HG03432 (cell line): ENCODE measurements at regions not wholly inside any gene's neighbourhood (a gene's known extent, or its start where the extent isn't known, plus 50 kb on each side); places are given as distances from the start of the nearest gene placed in this dataset.

Experiments
- ATAC-seq: cut with Tn5 transposase; IDR thresholded peaks from one replicate; pipeline ENCODE4 v1.9.1; 2021; ENCODE audit warnings: mild to moderate bottlenecking, moderate library complexity; ENCODE audit not compliant: unreplicated experiment

DNA sequence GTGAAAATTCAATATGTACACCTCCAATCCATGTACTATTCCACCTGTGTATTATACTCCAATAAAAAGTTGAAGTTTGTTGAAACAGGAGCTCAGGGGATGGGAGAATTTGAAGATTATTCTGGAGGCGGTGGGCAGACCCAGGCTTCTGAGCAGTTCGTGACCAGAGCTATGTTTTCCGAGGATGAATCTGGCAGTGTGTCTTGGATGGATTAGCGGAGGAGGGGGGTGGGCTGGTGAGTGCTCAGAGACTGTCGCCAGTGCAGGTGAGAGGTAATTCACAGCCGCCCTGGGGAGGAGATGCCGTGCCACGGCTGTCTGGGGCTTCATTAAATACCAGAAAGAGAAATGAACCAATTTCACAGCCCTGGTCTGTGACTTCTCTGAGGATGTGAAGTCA, 283.0 kb upstream of the RTL1 start:
- no peak for ATAC-seq

DNA sequence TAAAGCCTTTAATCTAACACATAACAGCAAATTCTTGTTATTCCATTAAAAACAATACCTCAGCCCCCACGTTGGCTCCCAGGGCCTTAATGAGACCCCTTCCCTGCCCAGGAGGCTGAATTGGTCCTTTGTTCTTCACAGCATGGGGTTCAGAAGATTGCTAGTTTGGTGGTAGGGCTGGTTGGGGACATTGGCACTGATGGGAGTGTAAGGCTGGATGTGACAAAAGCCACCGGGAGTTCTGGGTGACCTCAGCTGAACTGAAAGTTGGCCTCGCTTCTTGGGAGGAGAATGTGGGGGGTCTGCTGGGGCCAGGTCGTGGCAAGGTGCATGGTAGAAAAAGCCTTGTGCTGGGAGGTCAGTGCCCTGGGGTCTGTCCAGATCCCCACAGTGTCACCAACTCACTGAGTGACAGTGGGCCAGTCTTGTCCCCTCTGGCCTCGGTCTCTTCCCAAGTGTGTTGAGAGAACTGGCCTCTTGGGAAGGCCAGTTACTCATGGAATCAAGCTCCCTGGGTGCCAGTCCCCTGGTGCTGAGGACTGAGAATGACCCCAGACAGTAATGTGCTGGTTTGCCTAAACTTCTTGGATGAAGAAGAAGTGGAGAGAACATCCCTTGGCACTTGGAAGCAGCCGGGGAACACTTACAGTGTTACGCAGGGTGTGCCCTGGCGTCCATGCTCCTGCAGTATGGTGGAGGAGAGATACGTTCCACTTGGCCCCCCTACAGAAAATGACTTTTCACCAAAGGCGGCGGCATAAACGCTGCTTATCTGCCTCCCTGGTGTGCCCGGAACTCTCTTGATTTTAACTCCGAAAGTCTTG, 283.7 kb upstream of the RTL1 start:
- ATAC-seq = no peak

DNA sequence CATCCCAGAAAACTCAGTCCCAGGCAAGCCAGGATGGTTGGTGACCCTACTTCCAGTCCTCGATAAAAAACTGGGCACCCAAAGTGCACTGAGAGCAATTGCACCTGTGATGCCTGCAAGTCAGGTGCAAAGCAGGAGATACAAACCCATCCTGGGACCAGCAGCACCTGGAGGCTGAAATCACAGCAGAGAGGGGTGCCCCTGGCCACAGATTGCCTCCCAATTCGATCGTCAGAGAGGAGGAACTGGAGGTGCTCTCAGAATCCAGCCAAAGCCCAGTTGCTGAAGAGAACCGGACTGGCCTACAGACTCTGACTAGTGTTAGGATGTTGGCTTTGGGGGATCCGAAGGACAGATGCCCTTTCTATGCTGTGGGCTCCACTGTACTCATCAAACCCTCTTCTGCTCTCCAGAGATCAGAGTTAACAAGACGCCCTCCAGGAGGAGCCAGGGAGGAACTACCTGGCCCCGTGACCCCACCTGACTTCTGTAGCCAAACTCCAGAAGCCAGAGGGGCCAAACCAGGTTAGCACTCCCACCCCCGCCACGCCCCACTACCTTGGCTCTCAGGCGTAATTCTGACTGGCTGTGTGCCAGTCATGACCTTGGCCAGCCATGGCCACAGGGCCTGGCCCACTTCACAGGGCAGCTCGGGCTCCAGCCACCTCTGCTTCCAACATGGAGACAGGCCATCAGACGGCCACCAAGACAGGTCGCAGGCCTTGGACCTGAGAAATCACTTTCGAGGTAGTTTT, 284.5 kb upstream of the RTL1 start:
- no peak for ATAC-seq

DNA sequence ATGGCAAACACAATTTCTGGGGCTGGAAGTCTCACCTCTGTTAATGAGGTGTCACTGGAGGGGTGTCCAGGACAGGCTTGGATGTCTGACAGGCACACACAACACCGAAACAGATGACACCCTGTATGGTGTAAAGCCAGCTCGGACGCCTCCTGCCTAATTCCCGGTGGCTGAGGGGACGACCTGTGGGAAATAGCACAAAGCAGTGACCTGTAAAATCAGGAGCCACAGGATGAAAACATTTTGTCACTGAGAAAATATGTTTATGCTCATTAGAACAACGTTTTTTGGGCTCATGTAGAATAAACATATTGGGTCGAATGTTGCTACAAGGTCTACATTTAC, 285.0 kb upstream of the RTL1 start:
- no peak for ATAC-seq

DNA sequence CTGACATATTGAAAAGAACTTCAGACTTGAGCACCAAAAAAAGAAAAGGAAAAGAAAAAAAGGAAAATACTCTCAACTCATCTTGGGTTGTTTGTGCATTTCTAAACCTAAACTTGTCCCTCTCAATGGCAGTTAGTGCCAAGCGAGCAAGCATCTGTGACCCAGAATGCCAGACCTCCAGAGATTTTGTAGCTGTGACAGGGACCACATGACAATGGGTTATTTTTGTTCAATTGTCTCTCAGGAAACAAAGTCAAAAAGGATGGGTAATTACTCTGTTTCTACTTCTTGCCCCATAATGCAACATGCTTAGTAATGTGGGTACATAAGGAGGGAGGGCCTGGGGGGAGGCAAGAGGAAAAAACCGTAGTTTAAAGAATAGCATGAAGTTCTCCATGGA, 285.7 kb upstream of the RTL1 start:
- no peak for ATAC-seq

DNA sequence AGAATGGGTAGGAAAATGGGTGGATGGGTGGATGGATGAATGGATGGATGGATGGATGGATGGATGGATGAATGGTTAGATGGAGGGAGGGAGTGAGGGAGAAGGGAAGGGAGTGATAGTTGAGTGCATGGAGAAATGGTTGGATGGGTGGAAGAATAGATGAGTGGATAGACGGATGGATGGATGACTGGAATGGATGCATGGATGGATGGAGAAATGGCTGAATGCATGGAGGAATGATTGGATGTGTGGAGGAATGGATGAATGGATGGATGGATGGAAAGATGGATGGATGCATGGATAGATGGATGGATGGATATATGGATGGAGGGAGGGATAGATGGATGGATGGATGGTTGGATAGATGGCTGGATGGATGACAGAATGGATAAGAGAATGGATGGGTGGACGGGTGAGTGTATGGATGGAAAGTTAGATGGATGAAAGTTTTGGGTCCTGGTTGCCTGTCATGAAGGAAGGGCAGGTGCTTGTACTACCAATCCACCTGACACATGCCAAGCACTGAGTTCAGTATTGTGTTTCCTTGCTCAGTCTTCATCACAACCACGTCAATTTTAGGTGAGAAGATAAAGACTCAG, 286.5 kb upstream of the RTL1 start:
- ATAC-seq = no peak

DNA sequence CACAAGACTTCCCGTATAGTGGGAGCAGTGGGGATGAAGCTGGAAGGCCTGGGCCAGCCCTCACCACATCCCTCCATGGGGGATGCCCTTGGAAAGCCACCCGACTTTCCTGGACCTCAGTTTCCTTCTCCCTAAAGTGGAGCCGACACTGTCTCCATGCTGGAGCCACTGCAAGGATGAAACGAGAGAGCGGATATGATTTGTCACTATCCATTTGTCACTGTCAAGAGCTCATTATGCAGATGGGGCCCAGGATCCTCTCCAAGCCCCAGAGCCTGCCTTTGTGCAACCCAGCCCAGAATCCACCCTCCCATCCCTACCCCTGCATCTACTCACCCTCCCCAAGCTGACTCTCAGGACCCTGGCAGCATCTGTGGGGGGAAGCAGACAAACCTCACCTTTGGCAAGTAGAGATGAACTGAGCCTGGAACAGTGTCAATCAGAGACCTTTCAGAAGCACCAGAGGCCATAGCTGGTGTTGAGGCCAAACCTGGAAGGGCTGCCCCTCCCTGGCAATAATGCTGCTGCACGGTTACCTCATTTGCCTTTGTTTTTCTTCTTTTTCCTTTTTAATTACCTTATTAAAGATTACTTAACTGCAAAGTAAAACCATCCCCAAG, 287.7 kb upstream of the RTL1 start:
- ATAC-seq = no peak

DNA sequence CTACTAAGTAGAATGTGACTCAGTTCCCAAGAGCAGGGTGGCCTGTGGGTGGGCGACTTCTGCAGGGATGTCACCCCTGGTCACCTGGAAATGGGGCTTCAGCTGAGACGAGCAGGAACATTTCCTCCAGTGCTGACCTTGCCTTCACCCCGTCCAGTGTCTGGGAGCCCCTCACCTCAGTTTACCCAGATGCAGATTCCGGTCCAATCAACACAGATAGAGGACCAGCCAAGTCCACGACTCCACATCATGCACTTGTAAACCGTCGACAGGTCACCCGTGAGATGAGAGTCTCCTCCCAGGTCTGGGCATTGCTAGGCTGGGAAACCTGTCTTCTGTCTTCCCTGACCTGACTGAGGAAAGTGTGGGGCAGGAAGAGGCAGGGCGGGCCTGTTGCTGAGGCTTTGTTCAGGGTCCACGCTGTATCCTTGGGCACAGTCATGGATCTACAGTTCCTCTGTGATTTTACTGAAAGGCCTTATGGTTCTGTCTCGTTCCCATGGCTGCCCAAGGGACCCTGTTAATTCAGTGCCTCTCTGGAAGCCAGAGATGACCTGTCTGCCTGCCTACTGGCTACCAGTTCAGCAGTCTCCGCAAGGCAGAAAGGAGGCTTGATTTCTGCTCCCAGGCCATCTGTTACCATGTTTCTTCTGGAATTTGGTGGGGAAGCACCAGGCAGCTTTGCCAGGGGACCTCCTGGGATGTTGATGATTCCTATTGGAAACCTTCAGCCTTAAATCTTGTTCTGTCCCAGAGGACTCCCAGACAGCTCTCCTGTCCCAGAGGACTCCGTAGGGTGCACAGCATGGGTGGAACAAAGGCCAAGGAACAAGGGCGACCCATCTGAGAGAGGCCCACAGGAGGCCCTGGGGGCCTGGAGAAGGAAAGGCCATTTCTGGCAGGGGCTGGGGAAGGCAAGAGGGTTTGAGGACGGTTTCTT, 288.5 kb upstream of the RTL1 start:
- no peak for ATAC-seq

DNA sequence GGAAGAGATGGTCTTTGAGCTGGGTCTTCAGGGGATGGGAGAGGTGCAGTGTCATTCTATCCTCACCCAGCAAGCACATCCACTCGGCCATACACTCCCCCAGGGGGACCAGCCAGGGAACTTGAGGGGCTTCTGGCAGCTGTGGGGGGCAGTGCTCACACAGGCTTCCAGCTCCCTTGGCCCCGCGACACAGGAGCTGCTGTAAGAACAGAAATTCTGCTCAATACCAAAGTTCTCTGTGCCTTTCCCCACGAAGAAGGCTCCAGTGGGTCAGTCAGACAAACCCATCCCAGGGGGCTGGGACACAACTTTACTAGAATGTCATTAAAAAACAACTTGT, 289.1 kb upstream of the RTL1 start:
- ATAC-seq = no peak

DNA sequence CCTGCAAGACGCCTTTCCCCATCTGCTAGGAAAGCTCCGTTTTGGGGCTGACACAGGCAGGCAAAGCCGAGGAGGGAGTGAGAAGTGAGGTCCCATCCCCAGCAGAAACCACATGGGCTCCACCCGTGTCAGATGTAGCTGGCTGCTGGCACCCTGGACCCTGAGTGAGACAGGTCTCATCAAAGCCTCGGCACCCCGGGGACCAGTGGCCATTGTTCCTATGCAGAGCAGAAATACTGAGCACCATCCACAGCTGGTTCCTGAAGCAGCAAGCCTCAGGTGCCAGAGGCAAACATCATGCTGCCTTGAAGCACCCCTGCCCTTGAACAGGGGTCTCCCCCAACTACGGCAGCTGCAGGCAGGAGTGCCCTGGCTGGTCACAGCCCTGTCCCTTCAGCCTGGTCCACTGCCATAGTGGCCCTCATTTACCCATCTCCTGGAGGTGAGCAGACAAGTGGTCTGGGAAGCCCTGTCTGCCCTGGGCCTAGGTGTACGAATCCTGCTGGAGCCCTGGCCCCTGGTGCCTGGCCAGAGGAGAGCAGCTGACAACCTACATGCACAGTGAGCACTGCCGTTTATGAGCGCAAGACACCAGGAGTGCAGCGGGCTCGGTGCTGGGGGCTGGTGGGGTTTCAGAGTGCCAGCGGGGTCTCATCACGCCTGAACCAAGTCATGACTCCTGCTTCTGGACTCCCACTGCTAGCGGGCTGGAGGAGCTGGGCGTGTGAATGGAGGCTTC, 289.8 kb upstream of the RTL1 start:
- no peak for ATAC-seq

DNA sequence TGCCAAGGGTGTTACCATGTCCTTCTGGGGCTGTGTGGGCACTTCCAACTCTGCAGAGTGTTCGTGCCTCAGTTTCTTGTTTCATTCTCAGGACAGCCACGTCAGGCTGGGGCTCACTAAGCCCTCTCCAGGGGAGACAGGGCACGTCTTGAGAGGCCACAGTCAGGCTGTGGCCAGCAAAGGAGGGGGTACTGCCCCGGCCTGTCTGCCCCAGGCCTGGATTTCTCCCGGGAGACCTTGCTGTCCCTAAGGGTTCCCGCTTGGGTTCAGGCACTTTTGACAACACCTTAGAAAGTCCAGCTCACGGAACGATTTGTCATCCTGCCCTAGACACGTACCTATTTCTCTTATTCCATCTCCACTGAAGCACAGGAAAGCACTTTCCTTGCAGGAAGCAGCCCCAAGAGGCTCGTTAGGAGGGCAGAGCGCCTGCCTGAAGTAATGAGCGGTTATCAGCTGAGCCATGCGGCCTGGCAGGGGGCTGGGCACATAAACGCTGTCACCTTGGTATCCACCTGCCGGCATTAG, 290.4 kb upstream of the RTL1 start:
- no peak for ATAC-seq

DNA sequence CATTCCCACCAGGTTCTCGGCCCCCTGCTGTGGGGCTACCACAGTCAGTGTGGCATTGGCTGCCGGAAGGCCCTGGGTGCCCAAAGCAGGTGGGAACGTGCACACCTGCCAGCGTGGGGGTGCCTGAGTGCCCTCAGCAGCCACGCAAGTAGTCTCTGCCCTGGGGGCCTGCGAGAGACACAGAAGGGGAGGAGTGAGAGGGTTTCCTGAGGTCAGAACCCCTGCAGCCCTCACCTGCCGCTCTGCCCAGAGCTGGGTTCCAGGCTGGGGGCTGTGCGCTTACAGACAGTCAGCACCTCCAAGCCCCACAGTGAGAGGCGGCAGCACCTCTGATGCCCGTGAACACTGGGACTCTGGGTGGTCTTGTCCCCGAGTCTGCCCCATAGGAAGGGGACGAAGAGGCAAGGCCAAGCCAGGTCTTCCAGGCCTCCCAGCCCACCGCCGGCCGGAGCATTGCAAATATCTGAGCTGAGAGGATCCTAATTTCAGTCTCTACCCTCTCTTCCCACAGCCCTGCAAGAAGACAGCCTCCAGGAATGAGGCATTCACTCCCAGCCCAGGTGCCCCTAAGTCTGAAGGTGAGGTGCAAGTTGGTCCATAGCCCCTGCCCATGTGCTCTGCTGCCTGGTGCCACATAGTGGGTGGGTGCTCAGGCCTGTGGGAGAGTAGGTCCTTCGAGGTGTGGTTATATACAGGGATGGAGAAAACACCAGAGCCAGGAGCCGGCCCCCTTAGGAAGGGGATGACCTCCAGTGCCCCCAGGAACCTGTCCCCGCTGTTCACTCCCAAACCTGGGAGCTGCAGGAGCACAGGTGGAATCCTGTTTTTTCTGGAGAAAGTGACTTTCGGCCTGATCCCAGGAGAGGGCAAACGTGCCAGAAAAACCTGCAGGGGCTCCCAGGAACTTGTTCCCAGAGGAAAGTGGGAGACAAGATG, 291.1 kb upstream of the RTL1 start:
- ATAC-seq = no peak

DNA sequence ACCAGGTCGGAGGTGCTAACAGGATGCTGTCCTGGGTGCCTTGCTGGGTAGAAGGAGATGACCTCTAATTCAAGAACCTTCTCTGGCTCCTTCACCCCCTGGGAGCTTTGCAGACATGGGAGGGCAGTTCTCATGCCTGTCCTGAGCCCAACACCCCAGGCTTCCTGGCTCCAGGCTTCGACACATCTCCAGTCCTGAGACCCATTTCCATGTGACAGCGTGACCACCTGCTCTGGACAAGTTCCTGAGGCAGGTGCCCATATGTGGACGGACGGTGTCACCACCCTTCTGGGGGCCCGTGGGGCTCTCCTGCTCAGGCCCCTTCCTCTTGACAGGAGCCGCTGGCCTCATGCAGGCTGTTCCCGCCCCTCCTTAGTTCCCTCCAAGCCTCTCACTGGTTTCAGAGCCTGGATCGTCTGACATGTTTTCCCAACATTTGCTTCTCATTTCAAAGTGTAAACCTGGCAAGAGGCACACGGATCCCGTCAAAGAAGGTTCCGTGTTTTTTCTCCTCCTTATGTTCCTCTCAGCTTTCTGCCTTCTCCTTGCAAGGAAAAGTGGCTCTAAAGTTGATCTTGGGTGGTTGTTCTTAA, 291.9 kb upstream of the RTL1 start:
- no peak for ATAC-seq

DNA sequence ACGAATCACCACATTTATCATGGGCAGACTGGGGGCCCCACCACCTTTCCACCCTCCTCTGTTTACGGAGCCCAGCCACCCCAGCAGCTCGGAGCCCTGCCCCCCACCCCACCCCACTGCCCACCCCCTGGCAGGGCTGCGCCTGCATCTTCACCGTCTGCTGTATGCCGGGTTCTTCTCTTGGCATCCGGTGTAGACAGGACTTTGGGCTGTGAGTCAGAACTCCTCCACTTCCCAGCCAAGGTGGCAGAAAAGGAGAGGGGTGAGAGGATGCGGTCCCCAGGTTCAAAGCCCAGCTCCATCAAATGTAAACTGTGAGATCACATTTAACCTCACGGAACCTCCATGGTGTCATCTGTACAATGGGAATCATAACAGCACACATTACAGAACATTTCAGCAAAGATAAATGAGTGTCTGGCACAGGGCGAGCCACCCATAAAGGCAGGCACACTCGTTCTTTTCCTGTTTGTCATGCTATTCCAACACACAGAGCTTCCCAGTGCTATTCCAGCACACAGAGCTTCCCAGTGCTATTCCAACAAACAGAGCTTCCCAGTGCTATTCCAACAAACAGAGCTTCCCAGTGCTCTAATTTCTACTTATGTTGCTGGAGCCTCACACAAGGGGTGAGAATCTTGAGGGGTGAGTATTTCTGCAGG, 292.7 kb upstream of the RTL1 start:
- no peak for ATAC-seq

DNA sequence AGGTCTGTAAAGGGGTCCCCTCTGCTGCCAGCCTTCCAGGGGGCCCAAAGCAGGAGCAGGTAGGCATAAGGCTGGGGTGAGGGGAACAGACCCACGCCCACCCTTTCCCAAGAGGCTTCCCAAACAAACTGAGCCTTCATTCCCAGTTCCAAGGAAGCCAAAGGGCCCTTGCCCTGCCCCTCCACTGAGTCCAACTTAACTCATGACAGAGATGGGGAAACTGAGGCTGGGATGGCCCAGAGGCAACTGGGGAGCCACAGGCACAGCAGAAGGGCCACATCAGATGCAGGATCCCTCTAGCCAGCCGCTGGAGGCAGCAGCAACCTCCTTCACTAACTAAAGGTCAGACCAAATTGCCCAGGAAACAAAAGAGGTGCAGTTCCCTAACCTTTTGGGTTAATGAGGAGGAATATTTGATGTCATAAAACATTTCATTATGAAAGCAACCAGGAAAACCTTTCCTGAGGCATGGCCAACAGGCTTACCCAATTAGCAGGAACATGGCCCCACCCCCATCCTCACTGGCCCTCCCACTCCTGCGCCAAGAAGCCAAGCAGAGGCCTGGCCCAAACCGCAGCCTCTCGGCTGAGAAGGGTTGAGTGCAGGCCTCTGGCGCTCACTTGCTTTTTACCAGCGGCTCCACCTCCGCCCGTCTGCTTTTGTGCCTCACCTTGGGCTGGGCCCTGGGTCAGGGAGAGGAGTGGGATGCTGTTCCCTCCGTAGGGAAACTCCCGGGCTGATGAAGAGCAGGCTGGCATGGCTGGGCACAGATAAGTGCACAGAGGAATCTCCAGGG, 293.5 kb upstream of the RTL1 start:
- no peak for ATAC-seq

DNA sequence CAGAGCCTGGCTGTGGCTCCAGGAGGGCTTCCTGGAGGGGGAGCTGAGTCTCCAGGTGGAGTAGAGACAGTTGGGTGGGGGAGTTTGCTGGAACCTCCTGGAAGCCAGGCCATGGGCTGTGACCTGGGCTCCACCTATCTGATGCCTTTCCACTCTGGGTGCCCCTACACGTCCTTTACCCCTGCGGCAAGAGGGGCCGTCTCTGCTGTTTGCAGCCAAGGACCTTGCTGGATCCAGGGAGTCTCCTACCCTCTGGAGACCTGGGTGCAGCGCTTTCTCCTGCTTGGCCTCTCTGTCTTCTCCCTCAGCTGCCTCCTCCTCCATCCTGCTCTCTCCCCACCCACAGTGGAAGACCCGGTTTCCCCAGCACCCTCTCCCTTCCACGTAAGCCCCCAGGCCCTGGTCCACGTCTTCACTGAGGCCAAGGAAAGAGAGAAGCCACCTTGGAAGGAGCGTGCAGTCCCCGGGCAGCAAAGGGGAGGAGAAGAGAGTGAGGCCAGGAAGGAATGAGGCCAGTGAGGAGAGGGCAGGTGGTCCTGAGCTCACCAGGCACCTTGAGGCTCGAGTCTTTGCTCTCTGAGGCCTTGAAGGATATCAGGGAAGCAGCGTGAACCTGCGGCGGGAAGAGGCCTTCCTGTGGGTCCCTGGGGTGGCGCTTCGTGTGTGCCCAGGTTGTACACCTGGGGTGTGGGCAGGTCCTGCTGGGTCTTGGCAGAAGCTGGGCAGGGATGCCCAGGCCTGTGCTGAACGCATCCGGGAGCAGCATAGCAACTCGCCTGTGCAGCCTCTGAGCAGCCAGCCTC, 294.3 kb upstream of the RTL1 start:
- ATAC-seq = no peak
